WTC11 (cell line): ENCODE measurements at regions not wholly inside any gene's neighbourhood (a gene's known extent, or its start where the extent isn't known, plus 50 kb on each side); places are given as distances from the start of the nearest gene placed in this dataset.
"Not testable (repeated sequence)": the region's sequence is repeated elsewhere in the genome, so short reads cannot be mapped to it uniquely, and the experiment has no call there.

Experiments
- ATAC-seq: fragments of 200-7000 bp; cut with Tn5 transposase; 2 replicates; pipeline ENCODE4 v1.10.0; 2021; ENCODE audit warnings: mild to moderate bottlenecking, moderate library complexity
- CTCF ChIA-PET: fragments of 300-600 bp; sonication (Branson Sonifier 250); formaldehyde crosslinking; loops from one replicate; lab custom pipeline; 2021; ENCODE audit warnings: antibody characterized with exemption; lab: Charles Lee
- POLR2A ChIA-PET: fragments of 350-600 bp; sonication (Branson Sonifier 250); formaldehyde crosslinking; loops from one replicate; lab custom pipeline; 2021; ENCODE audit warnings: antibody characterized with exemption; lab: Charles Lee
- DNase-seq: peaks from one replicate; pipeline ENCODE4 v3.0.0; 2021; ENCODE audit warnings: low spot score
- H3K27ac Mint-ChIP-seq: 2 replicates; pipeline ENCODE4 v1.8.0; 2021; ENCODE audit warnings: mixed read lengths
- H3K27me3 Mint-ChIP-seq: 2 replicates; pipeline ENCODE4 v1.8.0; 2021; ENCODE audit warnings: low read depth, mild to moderate bottlenecking, moderate library complexity, mixed read lengths
- H3K36me3 Mint-ChIP-seq: 2 replicates; pipeline ENCODE4 v1.8.0; 2021; ENCODE audit warnings: mixed read lengths
- H3K4me1 Mint-ChIP-seq: 2 replicates; pipeline ENCODE4 v1.8.0; 2022; ENCODE audit warnings: mixed read lengths
- H3K4me3 Mint-ChIP-seq: 2 replicates; pipeline ENCODE4 v1.8.0; 2021; ENCODE audit warnings: mild to moderate bottlenecking, moderate library complexity, mixed read lengths
- H3K9me3 Mint-ChIP-seq: 2 replicates; pipeline ENCODE4 v1.8.0; 2021; ENCODE audit warnings: mixed read lengths

DNA sequence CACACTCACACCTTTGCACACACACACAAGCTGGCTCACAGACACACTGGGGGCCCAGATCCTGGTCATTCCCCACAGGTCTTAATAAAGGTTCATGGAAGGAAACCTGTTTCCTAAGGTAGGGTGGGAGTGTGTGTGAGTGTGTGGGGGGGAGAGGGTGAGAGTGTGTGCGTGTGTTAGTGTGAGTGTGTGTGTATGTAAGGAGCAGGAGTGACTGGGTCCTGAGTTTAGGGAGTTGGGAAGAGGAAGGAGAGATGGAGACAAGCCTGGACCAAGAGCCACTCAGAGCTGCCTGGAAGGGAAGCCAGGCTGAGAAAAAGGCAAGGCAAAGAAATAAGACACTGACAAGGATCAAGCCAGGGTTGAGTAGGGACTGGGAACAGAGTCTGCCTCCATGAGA is 129.2 kb downstream of the POTEM start:
- ATAC-seq, H3K27me3 Mint-ChIP-seq, H3K27ac Mint-ChIP-seq, H3K4me1 Mint-ChIP-seq, DNase-seq, H3K9me3 Mint-ChIP-seq, H3K4me3 Mint-ChIP-seq, POLR2A ChIA-PET, CTCF ChIA-PET: not testable (repeated sequence)
- H3K36me3 Mint-ChIP-seq: peaks cover 14% of the 10 kb centered on the region

GRCh38 chr14:19096876-19097275 is 129.6 kb downstream of the POTEM start:
- H3K4me3 Mint-ChIP-seq, ATAC-seq, H3K4me1 Mint-ChIP-seq, POLR2A ChIA-PET, H3K27me3 Mint-ChIP-seq, CTCF ChIA-PET, H3K27ac Mint-ChIP-seq: not testable (repeated sequence)
- Mint-ChIP-seq H3K36me3 (peaks cover 17% of the 10 kb centered on the region), H3K9me3 (peaks cover 12% of the 10 kb centered on the region)
- DNase-seq: peak; percentile 8

DNA sequence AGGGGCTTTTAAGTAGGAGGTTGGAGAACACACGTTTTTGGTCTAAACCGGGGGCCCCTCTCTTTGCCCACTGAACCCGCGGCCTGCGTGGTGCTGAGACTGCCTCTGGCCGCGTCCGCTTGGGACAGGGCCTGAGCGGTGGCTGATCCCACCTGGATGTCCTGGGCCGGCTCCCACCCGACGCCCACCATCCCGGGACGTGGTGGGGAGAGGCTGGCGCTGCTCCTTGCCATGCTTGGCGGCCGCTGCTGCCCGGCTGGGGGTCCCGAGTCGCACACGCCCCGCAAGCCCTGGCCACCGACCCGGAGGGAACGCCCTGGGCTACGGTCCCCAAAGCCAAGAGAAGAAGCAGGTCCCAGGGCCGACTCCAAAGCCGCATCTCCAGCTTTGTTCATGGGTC is 130.1 kb downstream of the POTEM start:
- DNase-seq: peak; percentile 8
- H3K4me3 Mint-ChIP-seq, H3K4me1 Mint-ChIP-seq, ATAC-seq, POLR2A ChIA-PET, CTCF ChIA-PET, H3K27me3 Mint-ChIP-seq, H3K27ac Mint-ChIP-seq: not testable (repeated sequence)
- Mint-ChIP-seq H3K9me3 (peaks cover 12% of the 10 kb centered on the region), H3K36me3 (peaks cover 17% of the 10 kb centered on the region)

GRCh38 chr14:19097750-19098149 is 130.5 kb downstream of the POTEM start:
- POLR2A ChIA-PET, CTCF ChIA-PET, H3K4me3 Mint-ChIP-seq, H3K27me3 Mint-ChIP-seq, H3K4me1 Mint-ChIP-seq, H3K27ac Mint-ChIP-seq, ATAC-seq: not testable (repeated sequence)
- peak; percentile 8 for DNase-seq
- peaks cover 12% of the 10 kb centered on the region for H3K9me3 Mint-ChIP-seq
- peaks cover 17% of the 10 kb centered on the region for H3K36me3 Mint-ChIP-seq

DNA sequence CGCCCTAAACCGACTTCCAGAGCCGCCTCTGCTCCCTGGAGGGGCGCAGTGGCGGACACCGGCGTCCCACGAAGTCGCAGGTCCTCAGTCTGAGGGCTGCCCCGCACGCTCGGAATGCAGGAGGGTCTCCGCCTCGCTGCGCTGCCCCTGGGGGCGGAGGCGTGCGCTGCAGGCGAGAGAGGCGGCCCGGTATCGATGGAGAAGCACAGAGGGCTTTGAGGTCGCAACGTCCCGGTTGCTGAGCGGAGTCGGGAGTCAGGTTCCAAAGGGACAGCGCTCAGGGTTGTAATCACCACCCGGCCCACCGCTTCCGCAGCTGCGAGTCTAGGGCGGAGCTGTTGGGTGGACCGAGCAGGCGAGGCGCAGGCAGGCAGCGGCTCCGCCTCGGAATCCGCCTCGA is 131.0 kb downstream of the POTEM start:
- Mint-ChIP-seq H3K9me3 (peaks cover 12% of the 10 kb centered on the region), H3K36me3 (peaks cover 17% of the 10 kb centered on the region)
- ATAC-seq: peak; percentile 52
- POLR2A ChIA-PET, H3K4me1 Mint-ChIP-seq, H3K4me3 Mint-ChIP-seq, H3K27ac Mint-ChIP-seq, CTCF ChIA-PET, H3K27me3 Mint-ChIP-seq, DNase-seq: not testable (repeated sequence)

GRCh38 chr14:19098732-19099131 is 131.5 kb downstream of the POTEM start:
- H3K4me3 Mint-ChIP-seq, POLR2A ChIA-PET, H3K27me3 Mint-ChIP-seq, H3K4me1 Mint-ChIP-seq, CTCF ChIA-PET, ATAC-seq, H3K27ac Mint-ChIP-seq: not testable (repeated sequence)
- Mint-ChIP-seq H3K36me3 (peaks cover 17% of the 10 kb centered on the region), H3K9me3 (peaks cover 12% of the 10 kb centered on the region)
- peak; percentile 14 for DNase-seq

- peaks cover 12% of the 10 kb centered on the region for H3K9me3 Mint-ChIP-seq
These were observed 132.1 kb downstream of the POTEM start for GRCh38 chr14:19099336-19099735.

DNA sequence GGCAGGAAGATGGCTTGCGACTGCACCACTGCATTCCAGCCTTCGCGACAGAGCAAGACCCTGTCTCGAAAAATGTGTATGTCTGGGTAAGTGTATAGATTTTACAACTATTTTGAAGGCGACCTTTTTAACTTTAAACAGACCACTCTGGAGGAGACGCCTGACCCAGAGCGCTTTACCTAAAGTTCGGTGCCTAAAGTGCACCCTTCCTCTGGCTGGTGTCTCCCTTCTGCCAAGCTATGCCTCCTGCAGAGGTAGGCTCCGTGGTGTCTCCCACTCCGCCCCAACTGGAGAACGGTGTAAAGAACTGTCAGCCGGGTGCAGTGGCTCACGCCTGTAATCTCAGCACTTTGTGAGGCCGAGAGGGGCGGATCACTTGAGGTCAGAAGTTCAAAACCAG is 132.7 kb downstream of the POTEM start:
- H3K27ac Mint-ChIP-seq, DNase-seq, ATAC-seq, H3K27me3 Mint-ChIP-seq, H3K4me1 Mint-ChIP-seq, POLR2A ChIA-PET, CTCF ChIA-PET, H3K4me3 Mint-ChIP-seq: not testable (repeated sequence)
- peaks cover 12% of the 10 kb centered on the region for H3K9me3 Mint-ChIP-seq
- H3K36me3 Mint-ChIP-seq: peaks cover 17% of the 10 kb centered on the region

More at GRCh38 chr14:19099336-19099735, 132.1 kb downstream of the POTEM start:
- DNase-seq, H3K27ac Mint-ChIP-seq, CTCF ChIA-PET, ATAC-seq, POLR2A ChIA-PET, H3K4me3 Mint-ChIP-seq, H3K27me3 Mint-ChIP-seq, H3K4me1 Mint-ChIP-seq: not testable (repeated sequence)
- H3K36me3 Mint-ChIP-seq: peaks cover 17% of the 10 kb centered on the region

GRCh38 chr14:19105551-19105950 is 138.3 kb downstream of the POTEM start:
- CTCF ChIA-PET, H3K27ac Mint-ChIP-seq, POLR2A ChIA-PET, DNase-seq, H3K27me3 Mint-ChIP-seq, ATAC-seq, H3K9me3 Mint-ChIP-seq, H3K36me3 Mint-ChIP-seq, H3K4me3 Mint-ChIP-seq, H3K4me1 Mint-ChIP-seq: not testable (repeated sequence)

GRCh38 chr14:19109887-19110286 is 142.7 kb downstream of the POTEM start:
- H3K4me3 Mint-ChIP-seq, POLR2A ChIA-PET, CTCF ChIA-PET, H3K27me3 Mint-ChIP-seq, ATAC-seq, H3K27ac Mint-ChIP-seq, DNase-seq, H3K9me3 Mint-ChIP-seq, H3K4me1 Mint-ChIP-seq, H3K36me3 Mint-ChIP-seq: not testable (repeated sequence)

DNA sequence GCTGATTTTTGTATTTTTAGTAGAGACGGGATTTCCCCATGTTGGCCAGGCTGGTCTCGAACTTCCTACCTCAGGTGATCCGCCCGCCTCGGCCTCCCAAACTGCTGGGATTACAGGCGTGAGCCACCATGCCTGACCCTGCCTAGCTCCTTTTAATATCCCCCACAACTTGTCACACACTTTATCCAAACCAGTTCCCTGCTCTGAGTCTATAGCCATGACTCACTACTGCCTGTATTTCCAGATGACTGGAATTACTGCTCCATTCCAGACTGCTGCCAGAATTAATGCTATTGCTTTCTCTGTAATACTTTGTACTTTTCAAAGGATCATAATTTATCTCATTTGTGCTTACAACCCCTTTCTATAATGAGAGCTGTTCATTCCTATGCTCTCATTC is 153.1 kb downstream of the POTEM start:
- POLR2A ChIA-PET, DNase-seq, ATAC-seq, H3K4me1 Mint-ChIP-seq, H3K27ac Mint-ChIP-seq, H3K4me3 Mint-ChIP-seq, H3K27me3 Mint-ChIP-seq, H3K36me3 Mint-ChIP-seq, CTCF ChIA-PET, H3K9me3 Mint-ChIP-seq: not testable (repeated sequence)

- H3K4me3 Mint-ChIP-seq, POLR2A ChIA-PET, CTCF ChIA-PET, H3K4me1 Mint-ChIP-seq, DNase-seq, ATAC-seq, H3K27ac Mint-ChIP-seq, H3K27me3 Mint-ChIP-seq: not testable (repeated sequence)
- Mint-ChIP-seq H3K9me3 (peaks cover 12% of the 10 kb centered on the region), H3K36me3 (peaks cover 11% of the 10 kb centered on the region)
These were observed 159.2 kb downstream of the POTEM start for GRCh38 chr14:19126269-19127051.
